WERI-Rb-1 (cell line): ENCODE measurements at regions not wholly inside any gene's neighbourhood (a gene's known extent, or its start where the extent isn't known, plus 50 kb on each side); places are given as distances from the start of the nearest gene placed in this dataset.

ENCODE experiments used
- DNase-seq: peaks from one replicate; pipeline ENCODE4 v3.0.0-alpha.2; 2020
- H3K27ac ChIP-seq: fragments of 250-450 bp; sonication (Bioruptor Pico); 2 replicates; pipeline ENCODE4 v1.5.1; 2020; ENCODE audit warnings: mild to moderate bottlenecking, moderate library complexity
- H3K27me3 ChIP-seq: fragments of 250-450 bp; sonication (Bioruptor Pico); 2 replicates; pipeline ENCODE4 v1.5.1; 2021; ENCODE audit warnings: mild to moderate bottlenecking, low read depth, moderate library complexity; ENCODE audit not compliant: insufficient read depth, severe bottlenecking
- H3K36me3 ChIP-seq: fragments of 250-450 bp; sonication (Bioruptor Pico); 2 replicates; pipeline ENCODE4 v1.5.1; 2020; ENCODE audit warnings: mild to moderate bottlenecking, moderate library complexity
- H3K4me3 ChIP-seq: 2 replicates; pipeline ENCODE4 v1.5.1; 2011; ENCODE audit warnings: low read depth, mild to moderate bottlenecking, control low read depth, low read length
- H3K9me3 ChIP-seq: fragments of 250-450 bp; sonication (Bioruptor Pico); 2 replicates; pipeline ENCODE4 v1.5.1; 2021; ENCODE audit warnings: mild to moderate bottlenecking, moderate library complexity; ENCODE audit not compliant: severe bottlenecking
- CTCF ChIP-seq: IDR thresholded peaks from 2 replicates; pipeline ENCODE4 v1.5.1; 2011; ENCODE audit warnings: low read depth, mild to moderate bottlenecking, control low read depth, inconsistent platforms, low read length

- TF ChIP-seq CTCF, result no peak
- no peaks in the 10 kb centered on the region for H3K27me3 ChIP-seq
- DNase-seq, result no peak
- no peaks in the 10 kb centered on the region for H3K9me3 ChIP-seq
- no peaks in the 10 kb centered on the region for H3K36me3 ChIP-seq
- H3K27ac ChIP-seq, result no peak overlapping the region
- H3K4me3 ChIP-seq, result no peak overlapping the region
Measured at GRCh38 chr7:49443515-49443914, 329.9 kb upstream of the VWC2 start.

GRCh38 chr7:49453486-49453885 is 320.0 kb upstream of the VWC2 start:
- TF ChIP-seq CTCF, result no peak
- no peaks in the 10 kb centered on the region for H3K9me3 ChIP-seq
- no peak overlapping the region for H3K4me3 ChIP-seq
- no peak for DNase-seq
- H3K27ac ChIP-seq, result no peak overlapping the region
- H3K27me3 ChIP-seq, result no peaks in the 10 kb centered on the region
- H3K36me3 ChIP-seq, result no peaks in the 10 kb centered on the region

GRCh38 chr7:49479441-49479840 is 294.0 kb upstream of the VWC2 start:
- no peak for TF ChIP-seq CTCF
- no peak overlapping the region for H3K4me3 ChIP-seq
- H3K36me3 ChIP-seq, result no peaks in the 10 kb centered on the region
- DNase-seq, result no peak
- H3K27me3 ChIP-seq, result no peaks in the 10 kb centered on the region
- no peak overlapping the region for H3K27ac ChIP-seq
- H3K9me3 ChIP-seq, result no peaks in the 10 kb centered on the region

- H3K27ac ChIP-seq, result no peak overlapping the region
- no peak for DNase-seq
- no peak for TF ChIP-seq CTCF
- H3K27me3 ChIP-seq, result no peaks in the 10 kb centered on the region
- no peaks in the 10 kb centered on the region for H3K9me3 ChIP-seq
- H3K36me3 ChIP-seq, result no peaks in the 10 kb centered on the region
- H3K4me3 ChIP-seq, result no peak overlapping the region
Measured at GRCh38 chr7:49479936-49480544, 293.4 kb upstream of the VWC2 start.

GRCh38 chr7:49481075-49481474 is 292.4 kb upstream of the VWC2 start:
- no peak for TF ChIP-seq CTCF
- H3K9me3 ChIP-seq, result no peaks in the 10 kb centered on the region
- no peak overlapping the region for H3K27ac ChIP-seq
- H3K4me3 ChIP-seq, result no peak overlapping the region
- H3K27me3 ChIP-seq, result no peaks in the 10 kb centered on the region
- H3K36me3 ChIP-seq, result no peaks in the 10 kb centered on the region
- DNase-seq, result no peak

- Histone ChIP-seq H3K9me3 (no peaks in the 10 kb centered on the region), H3K4me3 (no peak overlapping the region), H3K27ac (no peak overlapping the region), H3K36me3 (no peaks in the 10 kb centered on the region), H3K27me3 (no peaks in the 10 kb centered on the region)
- peak; percentile 15 for DNase-seq
- no peak for TF ChIP-seq CTCF
Measured at GRCh38 chr7:49483142-49483541, 290.3 kb upstream of the VWC2 start.
